GM12878 (cell line): ENCODE measurements at regions not wholly inside any gene's neighbourhood (a gene's known extent, or its start where the extent isn't known, plus 50 kb on each side); places are given as distances from the start of the nearest gene placed in this dataset.
"Not testable (repeated sequence)": the region's sequence is repeated elsewhere in the genome, so short reads cannot be mapped to it uniquely, and the experiment has no call there.

Source experiments
- ATAC-seq: fragments of 200-7000 bp; cut with Tn5 transposase; 3 replicates; pipeline ENCODE4 v1.9.1; 2020; ENCODE audit warnings: mild to moderate bottlenecking, moderate library complexity
- BruUV-seq: library from RNA; stranded (reverse); fragments of 400-500 nt; replicated peaks from 2 replicates; lab custom pipeline; 2021; lab: Mats Ljungman, UMichigan
- CTCF ChIA-PET: fragments of 300-600 bp; sonication (Branson Sonifier 250); formaldehyde crosslinking; extraction: SDS; loops from one replicate; lab custom pipeline; 2021; ENCODE audit warnings: inconsistent platforms; lab: Yijun Ruan, JAX
- POLR2A ChIA-PET: fragments of 350-600 bp; formaldehyde crosslinking; extraction: SDS; loops from one replicate; lab custom pipeline; 2021; ENCODE audit warnings: inconsistent platforms; lab: Charles Lee
- RAD21 ChIA-PET: fragments of 300-600 bp; sonication (Branson Sonifier 250); formaldehyde crosslinking; loops from one replicate; lab custom pipeline; 2023; ENCODE audit warnings: antibody characterized with exemption; ENCODE audit not compliant: unreplicated experiment; lab: Charles Lee
- SMC1A ChIA-PET: fragments of 300-600 bp; sonication (Branson Sonifier 250); formaldehyde crosslinking; loops from one replicate; lab custom pipeline; 2023; ENCODE audit not compliant: unreplicated experiment, uncharacterized antibody; lab: Charles Lee
- DNase-seq: peaks from one replicate; pipeline ENCODE4 v3.0.0-alpha.2; 2011; ENCODE audit warnings: low read depth, low spot score
- FAIRE-seq: peaks from 3 replicates; lab custom pipeline; 2011; peaks lifted over from hg19 to GRCh38; lab: Jason Lieb, UNC
- H2AFZ ChIP-seq: 2 replicates; pipeline ENCODE4 v1.6.0; 2011; ENCODE audit warnings: low read depth, low read length, control low read depth; ENCODE audit not compliant: control insufficient read depth
- H3K27ac ChIP-seq: 2 replicates; pipeline ENCODE4 v1.5.1; 2011; ENCODE audit warnings: control low read depth; ENCODE audit not compliant: control insufficient read depth, insufficient read depth
- H3K27me3 ChIP-seq, 2 experiments: replicated peaks in 1 of 2; 2 replicates each; pipeline versions ENCODE4 v1.6.0 to v1.6.1; 2011; ENCODE audit warnings: low read length in 1 of 2; ENCODE audit not compliant: control insufficient read depth in 2 of 2, insufficient read depth in 2 of 2
- H3K36me3 ChIP-seq, 2 experiments: 2 replicates each; pipeline ENCODE4 v1.5.1; 2011; ENCODE audit warnings: low read length in 1 of 2; ENCODE audit not compliant: control insufficient read depth in 2 of 2, insufficient read depth in 2 of 2
- H3K4me1 ChIP-seq: 2 replicates; pipeline ENCODE4 v1.6.1; 2011; ENCODE audit warnings: mild to moderate bottlenecking, low read length, moderate library complexity, mixed read lengths; ENCODE audit not compliant: control insufficient read depth, insufficient read depth
- H3K4me2 ChIP-seq: 2 replicates; pipeline ENCODE4 v1.6.0; 2011; ENCODE audit warnings: control low read depth; ENCODE audit not compliant: control insufficient read depth, insufficient read depth
- H3K4me3 ChIP-seq: fragments of 200-600 bp; sonication (generic); 2 replicates; pipeline ENCODE4 v1.5.1; 2016
- H3K79me2 ChIP-seq: 2 replicates; pipeline ENCODE4 v1.6.0; 2011; ENCODE audit warnings: low read length; ENCODE audit not compliant: control insufficient read depth, insufficient read depth
- H3K9ac ChIP-seq: 2 replicates; pipeline ENCODE4 v1.8.0; 2011; ENCODE audit warnings: low read length, control low read depth, mixed read lengths; ENCODE audit not compliant: control insufficient read depth, insufficient read depth
- H3K9me3 ChIP-seq: replicated peaks from 3 replicates; pipeline ENCODE4 v1.5.1; 2011; ENCODE audit warnings: mild to moderate bottlenecking, low read length; ENCODE audit not compliant: control insufficient read depth, insufficient read depth
- H4K20me1 ChIP-seq: 2 replicates; pipeline ENCODE4 v1.6.0; 2011; ENCODE audit not compliant: control insufficient read depth, insufficient read depth
- CBFB ChIP-seq: IDR thresholded peaks from 2 replicates; pipeline ENCODE4 v1.6.1; 2016; ENCODE audit warnings: antibody characterized with exemption, low read depth
- KAT2A ChIP-seq: conservative IDR thresholded peaks from 2 replicates; pipeline ENCODE4 v1.6.1; 2011; ENCODE audit warnings: low read depth, low read length; ENCODE audit not compliant: control insufficient read depth
- KLF5 ChIP-seq: fragments of 450-650 bp; IDR thresholded peaks from 2 replicates; pipeline ENCODE4 v1.6.1; 2014; ENCODE audit warnings: mild to moderate bottlenecking; ENCODE audit not compliant: partially characterized antibody
- NBN ChIP-seq: fragments of 450-650 bp; IDR thresholded peaks from 2 replicates; pipeline ENCODE4 v1.6.1; 2016
- POLR2A ChIP-seq: IDR thresholded peaks from 2 replicates; pipeline ENCODE4 v1.6.1; 2011; ENCODE audit warnings: low read depth, mild to moderate bottlenecking, low read length
- RBBP5 ChIP-seq: fragments of 200-600 bp; sonication (generic); conservative IDR thresholded peaks from 2 replicates; pipeline ENCODE4 v1.6.1; 2016
- RELA ChIP-seq: fragments of 450-650 bp; IDR thresholded peaks from 2 replicates; pipeline ENCODE4 v1.8.0; 2014; ENCODE audit warnings: borderline replicate concordance; ENCODE audit not compliant: partially characterized antibody
- SMC3 ChIP-seq: IDR thresholded peaks from 2 replicates; pipeline ENCODE4 v1.6.1; 2011; ENCODE audit warnings: low read length, improper control_type of control experiment, borderline replicate concordance
- TAF1 ChIP-seq: IDR thresholded peaks from 2 replicates; pipeline ENCODE4 v1.6.1; 2011; ENCODE audit warnings: mild to moderate bottlenecking, low read depth, low read length, borderline replicate concordance
- TCF3 ChIP-seq: IDR thresholded peaks from 2 replicates; pipeline ENCODE4 v1.6.1; 2012; ENCODE audit warnings: low read depth, mild to moderate bottlenecking, low read length, borderline replicate concordance; ENCODE audit not compliant: insufficient read depth
- ZNF592 ChIP-seq: fragments of 450-650 bp; IDR thresholded peaks from 2 replicates; pipeline ENCODE4 v1.6.1; 2017; ENCODE audit warnings: mild to moderate bottlenecking, moderate library complexity
- WGBS: methylation state at CpG from one replicate; pipeline ENCODE4 v1.1.6; 2016; ENCODE audit warnings: low lambda C conversion rate; ENCODE audit not compliant: insufficient replicate concordance, insufficient coverage; ENCODE audit errors: missing lambda C conversion rate; 5-methylcytosine and 5-hydroxymethylcytosine counted together
- in situ Hi-C: fragments of 300-500 bp; cut with MboI; formaldehyde crosslinking; loops from 9 replicates; pipeline ENCODE4 v1.14.3; 2018; ENCODE audit warnings: mixed read lengths
- intact Hi-C: fragments of 100-400 bp; cut with micrococcal nuclease; formaldehyde crosslinking; loops from one replicate; pipeline ENCODE4 v1.14.2; 2022; ENCODE audit not compliant: unreplicated experiment

- H4K20me1 ChIP-seq, H3K4me1 ChIP-seq, in situ Hi-C loops, ATAC-seq, H3K9me3 ChIP-seq, DNase-seq, H3K27ac ChIP-seq, H3K4me3 ChIP-seq, CTCF ChIA-PET, H3K4me2 ChIP-seq, FAIRE-seq, RAD21 ChIA-PET, H3K79me2 ChIP-seq, intact Hi-C loops, H3K36me3 ChIP-seq, SMC1A ChIA-PET, BruUV-seq, POLR2A ChIA-PET, H3K27me3 ChIP-seq, H2AFZ ChIP-seq, H3K9ac ChIP-seq: not testable (repeated sequence)
- WGBS = 0% methylated on average over 3 of the region's 3 CpGs
Observed at GRCh38 chr22:48716154-48716553, 1111.5 kb downstream of the BRD1 start.

- H3K4me1 ChIP-seq = no peaks in the 10 kb centered on the region
- POLR2A ChIA-PET = no interaction called here
- DNase-seq (no peak), ATAC-seq (no peak), FAIRE-seq (no peak)
- H3K36me3 ChIP-seq = no peaks in the 10 kb centered on the region
- H3K4me2 ChIP-seq = no peak overlapping the region
- H3K79me2 ChIP-seq = no peaks in the 10 kb centered on the region
- SMC1A ChIA-PET = no interaction called here
- no peaks in the 10 kb centered on the region for H3K27me3 ChIP-seq
- H3K27ac ChIP-seq = no peak overlapping the region
- TF ChIP-seq RELA (no peak), TAF1 (no peak), CBFB (no peak), TCF3 (no peak), NBN (no peak), SMC3 (no peak), POLR2A (no peak), KLF5 (no peak), RBBP5 (no peak), KAT2A (no peak), ZNF592 (no peak)
- TF ChIP-seq, all 136 proteins: peak for 0
- no TSS peak for BruUV-seq
- Histone ChIP-seq H4K20me1 (no peaks in the 10 kb centered on the region), H3K9ac (no peak overlapping the region), H3K9me3 (no peaks in the 10 kb centered on the region; the same call in 2 of the 3 replicates), H2AFZ (no peak overlapping the region), H3K4me3 (no peak overlapping the region)
- WGBS = 4% methylated on average over 4 of the region's 4 CpGs
- in situ Hi-C loops (no loop called here), intact Hi-C loops (no loop called here)
- ChIA-PET RAD21 (no interaction called here), CTCF (no interaction called here)
Observed at GRCh38 chr22:48715511-48715910, 1112.2 kb downstream of the BRD1 start.
